ENCODE measurements at regions not wholly inside any gene's neighbourhood (a gene's known extent, or its start where the extent isn't known, plus 50 kb on each side); places are given as distances from the start of the nearest gene placed in this dataset.

GRCh38 chr9:698954-699353 lies 142.5 kb upstream of the DMRT1 start:
- no peak for FAIRE-seq
- Histone ChIP-seq H3K27ac (peak overlapping the region in 1 of 2 experiments; percentile 82; a peak in 3 of 6 replicates), H3K4me2 (no peak overlapping the region; the same call in 2 of the 3 replicates), H3K9me3 (no peaks in the 10 kb centered on the region), H3K4me3 (no peak overlapping the region), H3K4me1 (peaks cover 57% of the 10 kb centered on the region)
- 89% methylated on average over 6 of the region's 6 CpGs for WGBS (ENCODE audit: missing lambda C conversion rate)
- no peak for DNase-seq (ENCODE audit: low read depth in 1 of 2, low spot score in 1 of 2)
- ChIA-PET POLR2A (no interaction called here), CTCF (interaction anchor here (1.3 kb wide), 1 partner anchor 59 kb away, joined by 3 read pairs; no protein-coding TSS in a partner anchor)
- ATAC-seq: no peak
- TF ChIP-seq GATA3 (IDR thresholded peaks at IDR 0.05; ENCODE audit: borderline replicate concordance) (no peak), MAX (IDR thresholded peaks at IDR 0.05) (no peak), TFCP2L1 (CRISPR knock-in tag; IDR thresholded peaks at IDR 0.05) (no peak), MAFK (IDR thresholded peaks at IDR 0.05; ENCODE audit: partially characterized antibody) (no peak), RAD21 (conservative IDR thresholded peaks at IDR 0.05 in 1 of 2, IDR thresholded peaks at IDR 0.05 in 1 of 2) (no peak), HES2 (IDR thresholded peaks at IDR 0.05) (no peak), JUN (IDR thresholded peaks at IDR 0.05) (no peak), CBX8 (IDR thresholded peaks at IDR 0.05) (no peak), RNF2 (IDR thresholded peaks at IDR 0.05; ENCODE audit: borderline replicate concordance, low read depth) (no peak), NPAS2 (CRISPR knock-in tag; IDR thresholded peaks at IDR 0.05; ENCODE audit: borderline replicate concordance) (no peak), POLR2AphosphoS2 (conservative IDR thresholded peaks at IDR 0.05; ENCODE audit: low read length) (no peak)

GRCh38 chr9:699396-699795 lies 142.1 kb upstream of the DMRT1 start:
- FAIRE-seq: no peak
- H3K4me2 ChIP-seq: no peak overlapping the region
- no peak overlapping the region for H3K4me3 ChIP-seq
- H3K4me1 ChIP-seq: peaks cover 57% of the 10 kb centered on the region
- 48% methylated on average over 1 of the region's 1 CpG for WGBS (ENCODE audit: missing lambda C conversion rate)
- TF ChIP-seq KDM1A (IDR thresholded peaks at IDR 0.05; ENCODE audit: low read depth): no peak
- no peak for TF ChIP-seq SREBF2 (IDR thresholded peaks at IDR 0.05)
- no peak for TF ChIP-seq HDAC2 (IDR thresholded peaks at IDR 0.05)
- no peak for TF ChIP-seq JUN (IDR thresholded peaks at IDR 0.05)
- TF ChIP-seq RAD21 (conservative IDR thresholded peaks at IDR 0.05 in 1 of 2, IDR thresholded peaks at IDR 0.05 in 1 of 2): no peak
- ChIA-PET CTCF (interaction anchor here (0.9 to 1.3 kb wide), 2 partner anchors 15 to 59 kb away, joined by 3 read pairs; no protein-coding TSS in a partner anchor), POLR2A (no interaction called here)
- H3K9me3 ChIP-seq: no peaks in the 10 kb centered on the region
- DNase-seq (ENCODE audit: low read depth in 1 of 2, low spot score in 1 of 2): no peak
- no peak for ATAC-seq
- H3K27ac ChIP-seq: peak overlapping the region in 1 of 2 experiments; percentile 82; a peak in 1 of 6 replicates

GRCh38 chr9:700365-701282 lies 140.9 kb upstream of the DMRT1 start:
- ChIA-PET POLR2A (no interaction called here), CTCF (interaction anchor here (0.9 to 1.2 kb wide), 2 partner anchors 17 to 23 kb away, joined by 3 read pairs; no protein-coding TSS in a partner anchor)
- H3K4me1 ChIP-seq: peaks cover 51% of the 10 kb centered on the region
- H3K27ac ChIP-seq: no peak overlapping the region
- no peak overlapping the region for H3K4me3 ChIP-seq
- no peak for ATAC-seq
- no peak for FAIRE-seq
- no peaks in the 10 kb centered on the region for H3K9me3 ChIP-seq
- no peak for TF ChIP-seq NR3C1 (IDR thresholded peaks at IDR 0.05)
- DNase-seq (ENCODE audit: low read depth in 1 of 2, low spot score in 1 of 2): no peak
- H3K4me2 ChIP-seq: no peak overlapping the region
- WGBS (ENCODE audit: missing lambda C conversion rate): 96% methylated on average over 9 of the region's 9 CpGs

- CTCF ChIA-PET: interaction anchor here (1.2 kb wide), 1 partner anchor 44 kb away, joined by 3 read pairs; no protein-coding TSS in a partner anchor
- 88% methylated on average over 2 of the region's 2 CpGs for WGBS (ENCODE audit: missing lambda C conversion rate)
- no peak for FAIRE-seq
- H3K9me3 ChIP-seq: no peaks in the 10 kb centered on the region
- no peak for DNase-seq (ENCODE audit: low read depth in 1 of 2, low spot score in 1 of 2)
- TF ChIP-seq MAFK (IDR thresholded peaks at IDR 0.05; ENCODE audit: partially characterized antibody) (no peak), MYC (IDR thresholded peaks at IDR 0.05; ENCODE audit: borderline replicate concordance, low read length) (no peak), ZFP36 (IDR thresholded peaks at IDR 0.05; ENCODE audit: borderline replicate concordance, partially characterized antibody) (no peak), NFE2L2 (conservative IDR thresholded peaks at IDR 0.05; ENCODE audit: low read length) (no peak), FOXS1 (CRISPR knock-in tag; IDR thresholded peaks at IDR 0.05) (no peak), ESRRA (IDR thresholded peaks at IDR 0.05; ENCODE audit: borderline replicate concordance, low read length) (no peak)
- no peak overlapping the region; a peak in 1 of 6 replicates for H3K27ac ChIP-seq
- POLR2A ChIA-PET: no interaction called here
- H3K4me3 ChIP-seq: no peak overlapping the region
- H3K4me1 ChIP-seq: peaks cover 39% of the 10 kb centered on the region
- ATAC-seq: no peak
- no peak overlapping the region for H3K4me2 ChIP-seq
Measured at GRCh38 chr9:703392-703791, 138.1 kb upstream of the DMRT1 start.

Measured in A549 (cell line).